ENCODE measurements at regions not wholly inside any gene's neighbourhood (a gene's known extent, or its start where the extent isn't known, plus 50 kb on each side); places are given as distances from the start of the nearest gene placed in this dataset.

DNA sequence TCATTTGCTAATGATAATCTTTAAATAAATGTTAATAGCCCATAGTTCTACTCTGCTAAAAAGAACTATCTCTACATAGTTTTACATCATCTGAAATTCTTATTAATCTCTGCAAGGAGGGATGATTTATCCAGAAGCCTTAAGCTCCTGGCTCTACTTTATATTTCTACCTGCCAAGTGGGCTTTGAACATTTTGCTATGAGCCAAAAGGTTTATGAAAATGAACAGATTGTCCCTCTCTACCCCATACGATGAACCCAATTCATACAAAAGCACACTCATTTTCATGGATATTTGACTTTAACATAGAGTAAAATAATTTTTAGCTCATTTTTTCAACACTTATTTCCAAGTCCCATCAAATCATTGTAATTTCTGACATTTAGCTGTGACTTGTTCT lies 611.0 kb downstream of the NSUN3 start:
- TF ChIP-seq ZNF274 (IDR thresholded peaks at IDR 0.05; ENCODE audit: low read depth, low read length) (no peak), SUZ12 (IDR thresholded peaks at IDR 0.05; ENCODE audit: extremely low read depth, insufficient read depth, insufficient read length) (no peak)
